Neural cell (in vitro differentiated cells): ENCODE measurements at regions not wholly inside any gene's neighbourhood (a gene's known extent, or its start where the extent isn't known, plus 50 kb on each side); places are given as distances from the start of the nearest gene placed in this dataset.

Experiments used
- H2AFZ ChIP-seq: fragments of 200-600, 300-800 bp; sonication (generic), shearing (Covaris generic); 2 replicates; pipeline ENCODE4 v1.6.0; 2014; ENCODE audit warnings: low read depth, mild to moderate bottlenecking, antibody characterized with exemption, low read length, moderate library complexity
- H3F3A ChIP-seq: fragments of 200-600 bp; shearing (Covaris generic); 2 replicates; pipeline ENCODE4 v1.6.1; 2016; ENCODE audit warnings: mild to moderate bottlenecking, moderate library complexity, mixed read lengths, antibody characterized with exemption, low read length; ENCODE audit not compliant: insufficient read depth, poor library complexity, severe bottlenecking
- H3K27ac ChIP-seq: fragments of 200-600, 300-800 bp; sonication (generic), shearing (Covaris generic); 2 replicates; pipeline ENCODE4 v1.5.1; 2014; ENCODE audit warnings: mild to moderate bottlenecking, low read length, moderate library complexity
- H3K27me3 ChIP-seq: fragments of 300-800, 200-600 bp; sonication (generic), shearing (Covaris generic); 2 replicates; pipeline ENCODE4 v1.6.0; 2014; ENCODE audit warnings: mild to moderate bottlenecking, low read depth, low read length, moderate library complexity; ENCODE audit not compliant: insufficient read depth
- H3K36me3 ChIP-seq: fragments of 300-800, 200-600 bp; sonication (generic), shearing (Covaris generic); 2 replicates; pipeline ENCODE4 v1.5.1; 2014; ENCODE audit warnings: mild to moderate bottlenecking, antibody characterized with exemption, low read length, moderate library complexity; ENCODE audit not compliant: insufficient read depth
- H3K4me2 ChIP-seq: fragments of 300-800, 200-600 bp; sonication (generic), shearing (Covaris generic); 2 replicates; pipeline ENCODE4 v1.6.0; 2014; ENCODE audit warnings: mild to moderate bottlenecking, low read length
- H3K4me3 ChIP-seq: fragments of 300-800, 200-600 bp; sonication (generic), shearing (Covaris generic); 2 replicates; pipeline ENCODE4 v1.5.1; 2014; ENCODE audit warnings: mild to moderate bottlenecking, low read length, moderate library complexity
- H3K79me2 ChIP-seq: fragments of 200-600 bp; shearing (Covaris generic); replicated peaks from 2 replicates; pipeline ENCODE4 v1.6.0; 2014; ENCODE audit warnings: mild to moderate bottlenecking, low read length, moderate library complexity; ENCODE audit not compliant: insufficient read depth
- H3K9ac ChIP-seq: fragments of 300-800, 200-600 bp; sonication (generic), shearing (Covaris generic); 2 replicates; pipeline ENCODE4 v1.6.1; 2016; ENCODE audit warnings: mild to moderate bottlenecking, low read length, mixed read lengths
- H3K9me2 ChIP-seq: fragments of 200-600 bp; shearing (Covaris generic); 2 replicates; pipeline ENCODE4 v1.6.1; 2016; ENCODE audit warnings: mild to moderate bottlenecking, low read length, mixed read lengths; ENCODE audit not compliant: insufficient read depth
- H3K9me3 ChIP-seq: fragments of 200-600, 300-800 bp; sonication (generic), shearing (Covaris generic); 2 replicates; pipeline ENCODE4 v1.6.1; 2016; ENCODE audit warnings: mild to moderate bottlenecking, mixed run types, low read length, moderate library complexity, mixed read lengths
- H4K20me1 ChIP-seq: fragments of 200-600 bp; shearing (Covaris generic); 2 replicates; pipeline ENCODE4 v1.6.1; 2016; ENCODE audit warnings: mild to moderate bottlenecking, mixed run types; ENCODE audit not compliant: insufficient read depth
- CTCF ChIP-seq: fragments of 450-650 bp; IDR thresholded peaks from 2 replicates; pipeline ENCODE4 v1.5.1; 2014; ENCODE audit warnings: antibody characterized with exemption, mild to moderate bottlenecking, moderate library complexity; ENCODE audit not compliant: poor library complexity, severe bottlenecking
- EP300 ChIP-seq: fragments of 450-650 bp; conservative IDR thresholded peaks from 2 replicates; pipeline ENCODE4 v1.6.1; 2014; ENCODE audit warnings: antibody characterized with exemption, mild to moderate bottlenecking, moderate library complexity; ENCODE audit not compliant: poor library complexity, severe bottlenecking
- EZH2 ChIP-seq: fragments of 200-600, 300-800 bp; shearing (Covaris generic), sonication (generic); IDR thresholded peaks from 2 replicates; pipeline ENCODE4 v1.6.1; 2014; ENCODE audit warnings: antibody characterized with exemption, low read length, borderline replicate concordance, mild to moderate bottlenecking; ENCODE audit not compliant: insufficient read depth, poor library complexity, severe bottlenecking
- MXI1 ChIP-seq: fragments of 450-650 bp; conservative IDR thresholded peaks from 2 replicates; pipeline ENCODE4 v1.6.1; 2014; ENCODE audit warnings: antibody characterized with exemption, mild to moderate bottlenecking; ENCODE audit not compliant: poor library complexity, severe bottlenecking
- POLR2AphosphoS5 ChIP-seq: IDR thresholded peaks from 2 replicates; pipeline ENCODE4 v1.6.1; 2012
- RAD21 ChIP-seq: fragments of 450-650 bp; conservative IDR thresholded peaks from 2 replicates; pipeline ENCODE4 v1.6.1; 2014; ENCODE audit warnings: antibody characterized with exemption, mild to moderate bottlenecking, moderate library complexity
- SMC3 ChIP-seq: fragments of 450-650 bp; conservative IDR thresholded peaks from 2 replicates; pipeline ENCODE4 v1.6.1; 2014; ENCODE audit warnings: antibody characterized with exemption, mild to moderate bottlenecking, moderate library complexity; ENCODE audit not compliant: poor library complexity
- TAF1 ChIP-seq: IDR thresholded peaks from 2 replicates; pipeline ENCODE4 v1.6.1; 2012; ENCODE audit warnings: low read depth
- TF ChIP-seq, protein P1 (sequence below): IDR thresholded peaks from 2 replicates; pipeline ENCODE4 v1.6.1; 2012; ENCODE audit warnings: borderline replicate concordance

- Histone ChIP-seq H3K4me2 (no peak overlapping the region), H3K9me2 (no peaks in the 10 kb centered on the region), H4K20me1 (no peaks in the 10 kb centered on the region), H3K27me3 (no peaks in the 10 kb centered on the region), H3K27ac (no peak overlapping the region), H3F3A (no peaks in the 10 kb centered on the region), H3K79me2 (no peaks in the 10 kb centered on the region), H2AFZ (no peak overlapping the region), H3K9me3 (no peaks in the 10 kb centered on the region), H3K36me3 (no peaks in the 10 kb centered on the region), H3K4me3 (no peak overlapping the region), H3K9ac (no peak overlapping the region)
- TF ChIP-seq EP300 (no peak), TAF1 (no peak), SMC3 (no peak)
Observed at GRCh38 chr17:70608193-70608592, 438.9 kb downstream of the KCNJ2 start.

- no peak overlapping the region for H3K27ac ChIP-seq
- TF ChIP-seq POLR2AphosphoS5 (no peak), MXI1 (no peak), EZH2 (no peak)
- no peak overlapping the region for H2AFZ ChIP-seq
- no peaks in the 10 kb centered on the region for H3K9me3 ChIP-seq
- H3K36me3 ChIP-seq = no peaks in the 10 kb centered on the region
- no peak overlapping the region for H3K4me2 ChIP-seq
- no peaks in the 10 kb centered on the region for H4K20me1 ChIP-seq
- H3K9me2 ChIP-seq = no peaks in the 10 kb centered on the region
- no peaks in the 10 kb centered on the region for H3K27me3 ChIP-seq
- H3K4me3 ChIP-seq = no peak overlapping the region
- H3K9ac ChIP-seq = no peak overlapping the region
- H3F3A ChIP-seq = no peaks in the 10 kb centered on the region
- H3K79me2 ChIP-seq = no peaks in the 10 kb centered on the region
Observed at GRCh38 chr17:70608957-70609356, 439.6 kb downstream of the KCNJ2 start.

DNA sequence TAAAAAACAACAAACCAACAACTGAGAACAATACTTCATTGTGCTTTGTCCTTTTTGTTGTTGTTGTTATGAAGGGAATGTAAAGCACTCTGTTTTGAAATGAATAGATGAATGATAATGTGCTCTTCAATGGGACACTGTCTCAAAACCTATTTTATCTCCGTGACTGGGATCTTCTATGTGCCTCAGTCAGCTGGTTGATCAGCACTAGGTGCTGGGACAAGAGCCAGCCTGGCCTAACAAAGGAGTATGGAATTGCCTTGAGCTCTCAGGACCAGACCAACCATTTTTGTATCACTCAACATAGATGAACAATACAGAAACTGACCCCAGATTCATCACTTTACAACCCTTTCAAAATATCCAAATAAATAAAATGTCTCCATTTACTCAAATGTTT, 440.2 kb downstream of the KCNJ2 start:
- Histone ChIP-seq H3K4me2 (no peak overlapping the region), H2AFZ (no peak overlapping the region), H3K9me3 (no peaks in the 10 kb centered on the region), H3K27me3 (no peaks in the 10 kb centered on the region), H3K9me2 (no peaks in the 10 kb centered on the region), H3K9ac (no peak overlapping the region), H3F3A (no peaks in the 10 kb centered on the region), H3K79me2 (no peaks in the 10 kb centered on the region), H3K4me3 (no peak overlapping the region), H4K20me1 (no peaks in the 10 kb centered on the region), H3K36me3 (no peaks in the 10 kb centered on the region), H3K27ac (no peak overlapping the region)
- TF ChIP-seq SMC3 = no peak
- no peak for TF ChIP-seq EZH2
- TF ChIP-seq, protein P1, sequence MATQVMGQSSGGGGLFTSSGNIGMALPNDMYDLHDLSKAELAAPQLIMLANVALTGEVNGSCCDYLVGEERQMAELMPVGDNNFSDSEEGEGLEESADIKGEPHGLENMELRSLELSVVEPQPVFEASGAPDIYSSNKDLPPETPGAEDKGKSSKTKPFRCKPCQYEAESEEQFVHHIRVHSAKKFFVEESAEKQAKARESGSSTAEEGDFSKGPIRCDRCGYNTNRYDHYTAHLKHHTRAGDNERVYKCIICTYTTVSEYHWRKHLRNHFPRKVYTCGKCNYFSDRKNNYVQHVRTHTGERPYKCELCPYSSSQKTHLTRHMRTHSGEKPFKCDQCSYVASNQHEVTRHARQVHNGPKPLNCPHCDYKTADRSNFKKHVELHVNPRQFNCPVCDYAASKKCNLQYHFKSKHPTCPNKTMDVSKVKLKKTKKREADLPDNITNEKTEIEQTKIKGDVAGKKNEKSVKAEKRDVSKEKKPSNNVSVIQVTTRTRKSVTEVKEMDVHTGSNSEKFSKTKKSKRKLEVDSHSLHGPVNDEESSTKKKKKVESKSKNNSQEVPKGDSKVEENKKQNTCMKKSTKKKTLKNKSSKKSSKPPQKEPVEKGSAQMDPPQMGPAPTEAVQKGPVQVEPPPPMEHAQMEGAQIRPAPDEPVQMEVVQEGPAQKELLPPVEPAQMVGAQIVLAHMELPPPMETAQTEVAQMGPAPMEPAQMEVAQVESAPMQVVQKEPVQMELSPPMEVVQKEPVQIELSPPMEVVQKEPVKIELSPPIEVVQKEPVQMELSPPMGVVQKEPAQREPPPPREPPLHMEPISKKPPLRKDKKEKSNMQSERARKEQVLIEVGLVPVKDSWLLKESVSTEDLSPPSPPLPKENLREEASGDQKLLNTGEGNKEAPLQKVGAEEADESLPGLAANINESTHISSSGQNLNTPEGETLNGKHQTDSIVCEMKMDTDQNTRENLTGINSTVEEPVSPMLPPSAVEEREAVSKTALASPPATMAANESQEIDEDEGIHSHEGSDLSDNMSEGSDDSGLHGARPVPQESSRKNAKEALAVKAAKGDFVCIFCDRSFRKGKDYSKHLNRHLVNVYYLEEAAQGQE = no peak
- no peak for TF ChIP-seq POLR2AphosphoS5
- TF ChIP-seq RAD21 = no peak
- TF ChIP-seq CTCF = no peak
- no peak for TF ChIP-seq EP300
- no peak for TF ChIP-seq MXI1
- no peak for TF ChIP-seq TAF1
